A549 (cell line): ENCODE measurements at regions not wholly inside any gene's neighbourhood (a gene's known extent, or its start where the extent isn't known, plus 50 kb on each side); places are given as distances from the start of the nearest gene placed in this dataset.

ENCODE experiments used
- ATAC-seq, 2 experiments: fragments of 200-7000 bp in 1 of 2; fragments of >200 bp in 1 of 2; cut with Nextera tagmentation in 1 of 2; cut with Tn5 transposase in 1 of 2; 3 replicates each; pipeline versions ENCODE4 v1.8.0 to v1.9.1; 2018 to 2020; ENCODE audit warnings: mild to moderate bottlenecking in 1 of 2, moderate library complexity in 1 of 2
- CTCF ChIA-PET: fragments of 300-600 bp; sonication (Branson Sonifier 250); formaldehyde crosslinking; extraction: SDS; loops from one replicate; lab custom pipeline; 2021; ENCODE audit warnings: antibody characterized with exemption, inconsistent platforms; lab: Yijun Ruan, JAX
- POLR2A ChIA-PET: fragments of 350-600 bp; formaldehyde crosslinking; extraction: SDS; loops from one replicate; lab custom pipeline; 2021; ENCODE audit warnings: antibody characterized with exemption, inconsistent platforms; lab: Yijun Ruan, JAX
- DNase-seq, 2 experiments: peaks; one replicate each; pipeline versions ENCODE4 v3.0.0 to v3.0.0-alpha.2; 2011 to 2016; ENCODE audit warnings: low read depth in 1 of 2, low spot score in 1 of 2
- FAIRE-seq: peaks from 2 replicates; lab custom pipeline; 2011; peaks lifted over from hg19 to GRCh38; lab: Jason Lieb, UNC
- H3K27ac ChIP-seq, 2 experiments: fragments of >200 bp; sonication (Bioruptor Twin); formaldehyde crosslinking; 3 replicates each; pipeline ENCODE4 v1.5.1; 2016 to 2017
- H3K4me1 ChIP-seq: fragments of >200 bp; sonication (Bioruptor Twin); formaldehyde crosslinking; 3 replicates; pipeline ENCODE4 v1.6.1; 2016
- H3K4me2 ChIP-seq: fragments of >200 bp; sonication (Bioruptor Twin); formaldehyde crosslinking; 3 replicates; pipeline ENCODE4 v1.6.1; 2016
- H3K4me3 ChIP-seq: fragments of >200 bp; sonication (Bioruptor Twin); formaldehyde crosslinking; 3 replicates; pipeline ENCODE4 v1.5.1; 2016
- H3K9me3 ChIP-seq: fragments of >200 bp; sonication (Bioruptor Twin); formaldehyde crosslinking; 3 replicates; pipeline ENCODE4 v1.6.1; 2016
- TP53 ChIP-seq: fragments of 250-450 bp; sonication (Bioruptor Pico); IDR thresholded peaks from 2 replicates; pipeline ENCODE4 v1.5.0; 2021; ENCODE audit warnings: mild to moderate bottlenecking, moderate library complexity
- WGBS: methylation state at CpG from one replicate; pipeline ENCODE4 v1.1.6; 2017; ENCODE audit errors: missing lambda C conversion rate; 5-methylcytosine and 5-hydroxymethylcytosine counted together

- no peak for TF ChIP-seq TP53 (CRISPR knock-in tag)
- POLR2A ChIA-PET = no interaction called here
- Histone ChIP-seq H3K27ac (no peak overlapping the region), H3K4me1 (peaks cover 3% of the 10 kb centered on the region; the same call in 1 of the 3 replicates), H3K4me3 (no peak overlapping the region), H3K4me2 (no peak overlapping the region), H3K9me3 (no peaks in the 10 kb centered on the region)
- CTCF ChIA-PET = interaction anchor here (0.6 to 8.3 kb wide), 7 partner anchors 16 to 136 kb away, joined by 3 to 57 read pairs (median 5); no protein-coding TSS in a partner anchor
- ATAC-seq (peak; percentile 20 to 23; a peak in 1 of 6 replicates), FAIRE-seq (no peak), DNase-seq (no peak)
- 71% methylated on average over 8 of the region's 8 CpGs for WGBS
Measured at GRCh38 chr17:37796076-37796475, 51.2 kb upstream of the HNF1B start.
